GM12874 (cell line): ENCODE measurements at regions not wholly inside any gene's neighbourhood (a gene's known extent, or its start where the extent isn't known, plus 50 kb on each side); places are given as distances from the start of the nearest gene placed in this dataset.

Experiments
- TF ChIP-seq, protein P1 (sequence below): IDR thresholded peaks from 2 replicates; pipeline ENCODE4 v1.5.1; 2011; ENCODE audit warnings: low read depth, mild to moderate bottlenecking, control low read depth, low read length, moderate library complexity; ENCODE audit not compliant: insufficient read depth

- TF ChIP-seq, protein P1, sequence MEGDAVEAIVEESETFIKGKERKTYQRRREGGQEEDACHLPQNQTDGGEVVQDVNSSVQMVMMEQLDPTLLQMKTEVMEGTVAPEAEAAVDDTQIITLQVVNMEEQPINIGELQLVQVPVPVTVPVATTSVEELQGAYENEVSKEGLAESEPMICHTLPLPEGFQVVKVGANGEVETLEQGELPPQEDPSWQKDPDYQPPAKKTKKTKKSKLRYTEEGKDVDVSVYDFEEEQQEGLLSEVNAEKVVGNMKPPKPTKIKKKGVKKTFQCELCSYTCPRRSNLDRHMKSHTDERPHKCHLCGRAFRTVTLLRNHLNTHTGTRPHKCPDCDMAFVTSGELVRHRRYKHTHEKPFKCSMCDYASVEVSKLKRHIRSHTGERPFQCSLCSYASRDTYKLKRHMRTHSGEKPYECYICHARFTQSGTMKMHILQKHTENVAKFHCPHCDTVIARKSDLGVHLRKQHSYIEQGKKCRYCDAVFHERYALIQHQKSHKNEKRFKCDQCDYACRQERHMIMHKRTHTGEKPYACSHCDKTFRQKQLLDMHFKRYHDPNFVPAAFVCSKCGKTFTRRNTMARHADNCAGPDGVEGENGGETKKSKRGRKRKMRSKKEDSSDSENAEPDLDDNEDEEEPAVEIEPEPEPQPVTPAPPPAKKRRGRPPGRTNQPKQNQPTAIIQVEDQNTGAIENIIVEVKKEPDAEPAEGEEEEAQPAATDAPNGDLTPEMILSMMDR: no peak
Observed at GRCh38 chr12:97713270-97713669, 250.7 kb downstream of the RMST start.

GRCh38 chr12:97714107-97714563, 251.5 kb downstream of the RMST start:
- TF ChIP-seq, protein P1: no peak

- TF ChIP-seq, protein P1: no peak
Observed at GRCh38 chr12:97716356-97716755, 253.8 kb downstream of the RMST start.

DNA sequence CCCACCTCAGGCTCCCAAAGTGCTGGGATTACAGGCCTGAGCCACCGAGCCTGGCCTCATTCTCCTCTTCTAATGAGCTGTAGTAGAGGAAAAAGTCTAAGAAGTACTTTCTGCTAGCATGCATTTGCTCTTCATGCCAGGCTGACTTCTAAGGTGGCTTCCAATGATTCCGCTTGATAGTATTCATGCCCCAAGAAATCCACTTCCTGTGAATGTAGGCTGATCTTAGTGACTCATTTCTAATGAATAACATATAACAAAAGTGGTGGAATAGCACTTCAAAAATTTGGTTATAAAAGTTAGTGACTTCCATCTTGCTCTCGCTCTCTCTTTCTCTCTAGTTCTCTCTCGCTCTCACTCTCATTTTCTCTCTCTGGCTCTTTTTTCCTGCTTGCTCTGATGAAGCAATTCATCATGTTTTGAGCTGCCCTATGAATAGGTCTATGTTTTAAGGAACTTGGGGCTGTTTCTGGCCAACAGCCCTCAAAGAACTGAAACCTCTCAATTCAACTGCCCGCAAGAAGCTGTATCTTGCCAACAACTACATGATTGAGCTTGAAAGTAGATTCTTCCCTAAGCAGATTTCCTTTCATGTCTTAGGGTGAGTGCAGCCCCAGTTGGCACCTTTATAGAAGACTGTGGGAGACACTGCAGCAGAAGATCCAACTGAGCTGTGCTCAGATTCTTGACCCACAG, 282.9 kb downstream of the RMST start:
- TF ChIP-seq, protein P1: no peak

GRCh38 chr12:97748298-97748697, 285.7 kb downstream of the RMST start:
- TF ChIP-seq, protein P1: no peak

DNA sequence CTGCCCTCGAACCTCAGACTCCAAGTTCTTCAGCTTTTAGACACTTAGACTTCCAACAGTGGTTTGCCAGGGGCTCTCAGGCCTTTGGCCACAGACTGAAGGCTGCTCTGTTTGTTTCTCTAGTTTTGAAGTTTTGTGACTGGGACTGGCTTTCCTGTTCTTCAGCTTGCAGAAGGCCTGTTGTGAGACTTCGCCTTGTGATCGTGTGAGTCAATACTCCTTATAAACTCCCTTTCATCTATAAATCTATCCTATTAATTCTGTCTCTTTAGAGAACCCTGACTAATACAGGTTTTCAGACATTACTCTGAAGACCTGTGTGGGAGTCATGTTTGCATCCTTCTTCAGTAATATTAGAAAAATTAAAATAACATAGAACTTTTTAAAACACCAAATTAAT, 289.1 kb downstream of the RMST start:
- TF ChIP-seq, protein P1: no peak

- TF ChIP-seq, protein P1: no peak
Observed at GRCh38 chr12:97752129-97752528, 289.5 kb downstream of the RMST start.
